Left kidney (tissue), 1 donor: ENCODE measurements at regions not wholly inside any gene's neighbourhood (a gene's known extent, or its start where the extent isn't known, plus 50 kb on each side); places are given as distances from the start of the nearest gene placed in this dataset.
"Not testable (repeated sequence)": the region's sequence is repeated elsewhere in the genome, so short reads cannot be mapped to it uniquely, and the experiment has no call there.

Source experiments
- DNase-seq: peaks from one replicate; pipeline ENCODE4 v3.0.0-alpha.2; 2013

DNA sequence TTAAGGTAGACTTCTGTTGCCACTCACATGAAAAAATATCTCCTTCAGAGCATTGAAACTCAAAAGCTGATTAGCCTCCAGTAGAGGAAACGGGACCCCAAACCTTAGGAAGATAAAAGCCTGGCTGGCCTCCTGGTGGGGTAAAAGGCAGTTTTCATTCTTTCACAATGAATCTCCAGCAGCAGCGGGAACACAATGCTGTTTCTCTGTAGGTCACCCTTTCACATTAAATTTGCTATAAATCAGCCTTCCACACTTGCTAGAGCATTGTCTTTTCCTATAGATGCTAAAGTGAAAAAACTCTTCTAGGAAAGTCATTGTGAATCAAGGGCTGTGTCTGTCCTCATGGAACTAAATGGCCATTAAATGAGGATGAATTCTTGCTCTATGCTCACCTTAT lies 207.3 kb upstream of the MAGEB2 start:
- DNase-seq = no peak

DNA sequence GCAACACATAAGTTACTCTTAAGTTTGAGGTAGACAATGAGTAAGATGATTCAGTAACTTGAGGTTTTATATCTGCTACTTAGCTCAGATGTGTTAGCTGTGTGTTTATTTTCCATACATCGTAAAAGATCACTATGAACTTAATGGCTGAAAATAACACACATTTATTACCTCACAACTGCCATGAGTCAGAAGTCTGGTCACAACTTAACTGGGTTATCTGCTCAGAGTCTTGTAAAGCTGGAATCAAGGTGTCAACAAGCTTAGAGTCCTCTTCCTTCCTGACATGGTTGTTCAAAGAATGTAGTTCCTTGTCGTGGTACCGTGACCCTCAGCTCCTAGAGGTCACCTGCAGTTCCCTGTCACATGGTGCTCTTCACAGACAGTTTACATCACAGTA lies 204.9 kb upstream of the MAGEB2 start:
- no peak for DNase-seq

DNA sequence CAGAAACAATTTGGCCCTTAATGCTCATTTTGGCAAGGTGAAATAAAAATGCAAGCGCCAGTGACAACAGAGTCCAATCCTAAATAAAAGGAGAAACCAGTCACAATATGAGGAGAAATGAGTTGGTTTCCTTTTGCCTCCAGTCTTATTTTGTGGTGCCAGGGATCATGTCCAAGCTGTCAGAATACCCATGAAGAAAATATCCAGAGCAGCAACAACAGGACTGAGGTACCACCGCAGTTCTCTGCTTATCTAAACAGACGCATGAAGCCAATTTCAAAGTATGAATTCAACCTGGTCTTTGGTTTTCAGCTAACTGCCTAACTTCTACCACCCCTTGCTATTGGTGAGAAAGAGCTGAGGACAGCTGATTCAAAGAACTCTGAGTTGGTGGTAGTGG lies 199.9 kb upstream of the MAGEB2 start:
- no peak for DNase-seq

GRCh38 chrX:30027636-30028035 lies 187.7 kb upstream of the MAGEB2 start:
- no peak for DNase-seq

- DNase-seq = not testable (repeated sequence)
These were observed 179.0 kb upstream of the MAGEB2 start for GRCh38 chrX:30036406-30036805.

DNA sequence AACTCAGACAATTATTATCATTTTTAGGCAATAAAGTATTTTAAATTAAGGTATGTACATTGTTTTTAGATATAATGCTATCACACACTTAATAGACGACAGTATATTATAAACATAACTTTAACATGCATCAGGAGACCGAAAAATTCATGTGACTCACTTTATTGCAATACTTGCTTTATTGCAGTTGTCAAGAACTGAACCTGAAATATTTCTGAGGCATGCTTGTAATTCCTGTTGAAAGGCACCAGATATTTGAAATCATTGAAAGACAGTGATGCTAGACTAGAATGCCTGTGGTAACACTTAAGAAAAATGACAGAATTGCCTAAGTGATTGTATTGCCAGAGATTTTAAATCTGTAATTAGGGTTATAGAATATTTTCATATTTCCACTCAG lies 175.6 kb upstream of the MAGEB2 start:
- no peak for DNase-seq

DNA sequence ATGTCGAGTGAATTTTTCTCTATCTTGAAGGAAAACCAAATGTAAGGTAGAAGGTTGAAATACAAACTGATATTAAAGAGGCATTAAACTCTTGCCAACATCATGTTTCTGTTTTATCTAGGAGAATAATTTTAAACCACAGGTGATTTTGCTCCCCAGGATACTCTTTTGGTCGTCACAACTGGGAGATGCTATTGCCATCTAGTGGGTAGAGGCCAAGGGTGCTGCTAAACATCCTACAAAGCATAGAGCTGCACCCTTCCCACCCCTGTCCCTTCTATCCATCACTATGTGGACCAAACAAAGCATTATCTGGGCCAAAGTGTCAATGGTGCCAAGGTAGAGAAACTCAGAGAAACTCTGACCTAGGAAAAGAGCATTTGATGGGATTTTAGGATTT lies 154.6 kb upstream of the MAGEB2 start:
- DNase-seq = peak; percentile 13

DNA sequence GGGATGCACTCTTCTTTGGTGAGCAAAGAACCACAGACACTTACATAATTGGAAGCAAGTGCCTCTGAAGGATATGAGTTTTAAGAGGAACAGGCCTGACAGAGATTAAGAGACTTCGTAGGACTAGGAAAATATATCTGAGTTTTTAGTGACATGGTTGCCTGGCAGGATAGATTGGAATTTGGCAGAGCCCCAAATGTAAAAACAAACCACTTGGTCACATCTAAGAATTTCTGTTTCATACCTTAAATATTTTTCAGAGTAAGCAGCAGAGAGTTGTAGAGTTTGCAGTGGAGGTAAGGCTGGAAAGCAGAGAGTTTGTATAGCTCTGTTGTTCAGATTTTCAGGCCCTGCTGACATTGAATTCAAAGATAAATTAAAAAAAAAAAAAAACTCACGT lies 150.1 kb upstream of the MAGEB2 start:
- DNase-seq = no peak

DNA sequence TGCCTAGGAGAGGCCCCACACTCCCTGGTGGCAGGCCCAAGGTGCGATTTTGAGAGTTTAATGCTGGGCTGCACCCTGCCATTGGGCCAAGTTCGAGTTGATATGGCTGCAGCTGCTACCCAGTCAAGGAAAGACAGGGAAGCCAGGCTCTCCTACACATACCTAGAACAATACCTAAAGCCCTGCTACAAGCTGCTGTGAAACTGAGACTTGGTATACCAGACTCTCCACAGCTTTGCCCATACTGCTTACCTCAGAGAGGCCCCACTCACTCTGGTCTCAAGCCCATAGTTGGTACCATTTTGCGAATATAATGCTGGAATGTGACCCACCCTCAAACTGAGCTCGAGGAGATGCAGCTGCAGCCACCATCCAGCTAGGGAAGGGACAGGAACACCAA lies 147.7 kb upstream of the MAGEB2 start:
- DNase-seq = no peak

- no peak for DNase-seq
These were observed 129.8 kb upstream of the MAGEB2 start for GRCh38 chrX:30085571-30085970.

GRCh38 chrX:30111431-30111830 lies 103.9 kb upstream of the MAGEB2 start:
- DNase-seq = no peak

GRCh38 chrX:30141966-30142365 lies 73.4 kb upstream of the MAGEB2 start:
- DNase-seq = peak; percentile 13

GRCh38 chrX:30144221-30144620 lies 71.1 kb upstream of the MAGEB2 start:
- DNase-seq = no peak

DNA sequence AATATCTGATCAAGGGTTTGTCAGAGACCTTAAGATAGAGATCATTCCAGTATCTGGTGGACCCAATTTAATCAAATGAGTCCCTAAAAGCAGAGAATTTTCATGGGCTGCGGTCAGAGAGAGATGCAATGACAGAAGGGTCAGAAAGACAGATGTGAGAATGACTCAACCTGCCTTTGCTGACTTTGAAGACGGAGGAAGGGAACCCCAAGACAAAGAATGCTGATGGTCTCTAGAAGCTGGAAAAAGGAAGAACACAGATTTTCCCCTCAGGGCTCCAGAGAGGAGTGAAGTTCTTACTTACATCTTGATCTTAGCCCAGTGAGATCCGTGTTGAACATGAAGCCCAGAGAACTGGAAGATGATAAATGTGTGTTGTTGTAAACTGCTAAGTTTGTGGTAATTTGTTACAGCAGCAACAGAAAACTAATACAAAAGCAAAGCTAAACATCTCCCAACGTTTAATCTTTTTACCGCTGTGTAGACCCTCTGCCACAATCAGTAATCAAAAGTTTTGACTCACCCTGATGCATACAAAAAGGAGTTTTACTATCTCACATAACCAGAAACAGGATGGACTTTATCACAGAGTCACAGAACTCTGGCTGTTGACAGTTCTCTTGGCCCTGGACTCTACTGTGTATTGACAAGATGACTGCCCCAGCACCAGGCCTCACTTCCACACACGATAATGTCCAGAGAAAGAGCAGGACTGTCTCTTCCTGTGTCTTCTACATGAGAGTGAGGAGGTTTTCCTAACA lies 70.2 kb upstream of the MAGEB2 start:
- no peak for DNase-seq

GRCh38 chrX:30147996-30148643 lies 67.2 kb upstream of the MAGEB2 start:
- no peak for DNase-seq

DNA sequence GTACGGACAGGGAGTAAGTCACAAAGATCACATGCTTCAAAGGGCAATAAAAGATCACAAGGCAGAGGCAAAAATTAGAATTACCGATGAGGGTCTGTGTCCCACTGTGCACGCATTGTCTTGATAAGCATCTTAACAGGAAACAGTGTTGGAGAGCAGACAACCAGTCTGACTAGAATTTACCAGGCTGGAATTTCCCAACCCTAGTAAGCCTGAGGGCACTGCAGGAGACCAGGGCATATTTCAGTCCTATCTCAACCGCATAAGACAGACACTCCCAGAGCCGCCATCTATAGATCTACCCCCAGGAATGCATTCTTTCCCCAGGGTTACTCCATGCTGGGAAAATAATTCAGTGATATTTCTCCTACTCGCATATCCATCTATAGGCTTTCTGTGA lies 66.2 kb upstream of the MAGEB2 start:
- DNase-seq = not testable (repeated sequence)

DNA sequence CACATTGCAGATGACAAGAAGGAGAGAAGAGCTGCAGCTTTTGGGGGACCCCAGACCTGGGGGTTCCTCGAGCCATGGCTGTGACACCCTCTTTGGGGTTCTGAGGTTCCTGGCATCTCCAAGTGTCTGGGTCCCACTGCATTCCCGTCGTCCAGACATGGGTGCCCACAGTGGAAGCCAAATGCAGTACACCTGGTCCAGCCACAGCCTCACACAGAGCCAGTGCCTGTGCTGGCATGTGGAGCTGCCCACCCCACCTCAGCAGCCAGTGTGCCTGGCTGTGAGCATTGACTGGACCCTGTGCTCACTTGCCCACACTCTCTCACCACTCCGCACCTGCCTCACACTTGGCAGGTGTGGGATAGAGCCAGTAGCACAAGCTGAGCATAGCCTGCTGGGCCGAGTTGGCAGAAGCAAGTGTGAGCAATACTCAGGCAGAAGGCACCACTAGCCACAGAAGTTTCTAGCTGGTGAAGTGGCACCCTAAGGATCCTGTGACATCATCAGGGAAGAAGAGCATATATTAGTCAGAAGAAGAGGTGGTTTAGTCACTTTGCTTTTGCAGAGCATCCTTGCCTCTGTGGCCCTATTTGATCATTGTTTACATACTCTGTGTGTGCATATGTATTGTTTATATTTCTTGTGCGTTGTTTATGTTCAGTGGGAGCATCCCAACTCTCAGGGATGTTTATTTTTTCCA lies 65.0 kb upstream of the MAGEB2 start:
- no peak for DNase-seq

GRCh38 chrX:30151964-30152363 lies 63.4 kb upstream of the MAGEB2 start:
- no peak for DNase-seq

GRCh38 chrX:30153175-30153880 lies 62.0 kb upstream of the MAGEB2 start:
- no peak for DNase-seq

- no peak for DNase-seq
These were observed 61.5 kb upstream of the MAGEB2 start for GRCh38 chrX:30153881-30154260.

GRCh38 chrX:30156009-30156408 lies 59.4 kb upstream of the MAGEB2 start:
- no peak for DNase-seq

DNA sequence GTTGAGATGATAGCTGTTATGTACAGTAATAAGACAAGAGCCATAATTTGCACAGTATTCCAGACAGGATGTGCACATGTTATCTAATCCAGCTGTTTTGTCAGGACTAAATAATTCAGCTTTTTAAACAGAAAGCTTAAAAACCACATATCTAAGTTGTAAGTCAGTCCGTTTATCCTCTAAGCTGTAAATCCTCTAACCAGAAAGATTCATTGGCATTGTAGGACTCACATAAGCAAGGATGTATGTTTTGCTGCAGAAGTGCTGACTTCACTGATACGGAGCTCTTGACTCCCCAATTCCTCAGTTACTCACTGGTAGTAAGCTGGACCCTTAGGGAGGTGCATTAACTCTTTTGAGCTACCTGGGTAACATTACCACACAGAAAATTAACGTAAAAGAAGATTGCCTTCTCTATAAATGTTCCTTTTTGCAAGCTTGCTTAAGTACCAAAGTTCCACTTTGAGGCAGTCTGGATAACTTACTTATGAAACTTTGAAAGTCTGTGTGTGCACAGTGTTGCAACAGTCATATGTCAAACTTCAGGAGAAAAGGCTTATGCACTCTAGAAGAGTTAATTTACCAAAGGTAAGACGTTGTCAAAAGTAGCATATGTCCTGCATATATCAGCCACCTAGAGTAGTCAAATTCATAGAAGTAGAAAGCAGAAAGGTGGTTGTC lies 58.3 kb upstream of the MAGEB2 start:
- DNase-seq = no peak
